Osteoblast (primary cell): ENCODE measurements at regions not wholly inside any gene's neighbourhood (a gene's known extent, or its start where the extent isn't known, plus 50 kb on each side); places are given as distances from the start of the nearest gene placed in this dataset.

Experiments used
- DNase-seq: peaks from one replicate; pipeline ENCODE4 v3.0.0; 2011; ENCODE audit warnings: low spot score, mixed read lengths; ENCODE audit not compliant: insufficient read length; ENCODE audit errors: missing footprints
- H2AFZ ChIP-seq: 2 replicates; pipeline ENCODE4 v1.6.0; 2011; ENCODE audit warnings: mild to moderate bottlenecking, low read length
- H3K27ac ChIP-seq: 2 replicates; pipeline ENCODE4 v1.5.1; 2011; ENCODE audit warnings: mild to moderate bottlenecking, low read depth, low read length, moderate library complexity
- H3K27me3 ChIP-seq: 2 replicates; pipeline ENCODE4 v1.6.0; 2012; ENCODE audit warnings: mild to moderate bottlenecking, control low read depth, inconsistent platforms, low read length, moderate library complexity; ENCODE audit not compliant: insufficient read depth
- H3K36me3 ChIP-seq: 2 replicates; pipeline ENCODE4 v1.5.1; 2011; ENCODE audit warnings: mild to moderate bottlenecking, low read length, control low read depth, moderate library complexity; ENCODE audit not compliant: insufficient read depth
- H3K4me1 ChIP-seq: 2 replicates; pipeline ENCODE4 v1.5.1; 2011; ENCODE audit warnings: mild to moderate bottlenecking, low read length, control low read depth, moderate library complexity; ENCODE audit not compliant: insufficient read depth
- H3K4me2 ChIP-seq: 2 replicates; pipeline ENCODE4 v1.6.0; 2011; ENCODE audit warnings: mild to moderate bottlenecking, low read length; ENCODE audit not compliant: insufficient read depth
- H3K4me3 ChIP-seq: fragments of 200-600 bp; sonication (generic); 3 replicates; pipeline ENCODE4 v1.5.1; 2012; ENCODE audit warnings: mild to moderate bottlenecking, low read length, inconsistent platforms; ENCODE audit not compliant: insufficient read depth
- H3K79me2 ChIP-seq: 2 replicates; pipeline ENCODE4 v1.6.0; 2012; ENCODE audit warnings: mild to moderate bottlenecking, low read length, control low read depth, inconsistent platforms; ENCODE audit not compliant: insufficient read depth
- H3K9me3 ChIP-seq: 2 replicates; pipeline ENCODE4 v1.5.1; 2011; ENCODE audit warnings: low read depth, low read length, control low read depth
- H4K20me1 ChIP-seq: 2 replicates; pipeline ENCODE4 v1.6.0; 2012; ENCODE audit warnings: mild to moderate bottlenecking, low read length, control low read depth; ENCODE audit not compliant: insufficient read depth
- CTCF ChIP-seq: IDR thresholded peaks from 2 replicates; pipeline ENCODE4 v1.5.1; 2011; ENCODE audit warnings: mild to moderate bottlenecking, low read depth, low read length, moderate library complexity; ENCODE audit errors: extremely low read depth

- no peak overlapping the region for H3K4me3 ChIP-seq
- H3K9me3 ChIP-seq: no peaks in the 10 kb centered on the region
- no peaks in the 10 kb centered on the region for H4K20me1 ChIP-seq
Measured at GRCh38 chr22:49326558-49326957, 501.1 kb downstream of the BRD1 start.

GRCh38 chr22:49325531-49326395 lies 501.9 kb downstream of the BRD1 start:
- Histone ChIP-seq H3K4me1 (no peaks in the 10 kb centered on the region), H3K4me2 (no peak overlapping the region), H3K27ac (no peak overlapping the region), H3K79me2 (no peaks in the 10 kb centered on the region), H3K36me3 (no peaks in the 10 kb centered on the region), H3K27me3 (no peaks in the 10 kb centered on the region), H3K4me3 (no peak overlapping the region), H3K9me3 (no peaks in the 10 kb centered on the region), H4K20me1 (no peaks in the 10 kb centered on the region), H2AFZ (no peak overlapping the region)
- DNase-seq: peak; percentile 44
- no peak for TF ChIP-seq CTCF

More at GRCh38 chr22:49326558-49326957, 501.1 kb downstream of the BRD1 start:
- Histone ChIP-seq H3K79me2 (no peaks in the 10 kb centered on the region), H3K36me3 (no peaks in the 10 kb centered on the region), H3K27me3 (no peaks in the 10 kb centered on the region), H3K4me2 (no peak overlapping the region), H3K27ac (no peak overlapping the region), H2AFZ (no peak overlapping the region), H3K4me1 (no peaks in the 10 kb centered on the region)
- no peak for DNase-seq
- no peak for TF ChIP-seq CTCF

- no peaks in the 10 kb centered on the region for H4K20me1 ChIP-seq
- H3K4me1 ChIP-seq: no peaks in the 10 kb centered on the region
- DNase-seq: peak; percentile 30
- TF ChIP-seq CTCF: no peak
- no peaks in the 10 kb centered on the region for H3K79me2 ChIP-seq
- H3K9me3 ChIP-seq: no peaks in the 10 kb centered on the region
- H3K4me2 ChIP-seq: no peak overlapping the region
- H3K27me3 ChIP-seq: no peaks in the 10 kb centered on the region
- no peak overlapping the region for H2AFZ ChIP-seq
- no peak overlapping the region for H3K27ac ChIP-seq
- H3K36me3 ChIP-seq: no peaks in the 10 kb centered on the region
- H3K4me3 ChIP-seq: no peak overlapping the region
Measured at GRCh38 chr22:49324527-49325491, 502.9 kb downstream of the BRD1 start.
